ES-I3 (cell line): ENCODE measurements at regions not wholly inside any gene's neighbourhood (a gene's known extent, or its start where the extent isn't known, plus 50 kb on each side); places are given as distances from the start of the nearest gene placed in this dataset.
"Not testable (repeated sequence)": the region's sequence is repeated elsewhere in the genome, so short reads cannot be mapped to it uniquely, and the experiment has no call there.

Experiments
- H3K36me3 ChIP-seq: 2 replicates; pipeline ENCODE4 v1.6.1; 2013; ENCODE audit warnings: mild to moderate bottlenecking, low read length, control low read depth, moderate library complexity; ENCODE audit not compliant: insufficient read depth
- H3K4me1 ChIP-seq: 2 replicates; pipeline ENCODE4 v1.6.1; 2013; ENCODE audit warnings: mild to moderate bottlenecking, control low read depth, low read length; ENCODE audit not compliant: insufficient read depth
- H3K9ac ChIP-seq: 2 replicates; pipeline ENCODE4 v1.6.1; 2013; ENCODE audit warnings: low read depth, mild to moderate bottlenecking, low read length, moderate library complexity
- H3K9me3 ChIP-seq: 2 replicates; pipeline ENCODE4 v1.6.1; 2013; ENCODE audit warnings: mild to moderate bottlenecking, low read length, moderate library complexity; ENCODE audit not compliant: control insufficient read depth, insufficient read depth

DNA sequence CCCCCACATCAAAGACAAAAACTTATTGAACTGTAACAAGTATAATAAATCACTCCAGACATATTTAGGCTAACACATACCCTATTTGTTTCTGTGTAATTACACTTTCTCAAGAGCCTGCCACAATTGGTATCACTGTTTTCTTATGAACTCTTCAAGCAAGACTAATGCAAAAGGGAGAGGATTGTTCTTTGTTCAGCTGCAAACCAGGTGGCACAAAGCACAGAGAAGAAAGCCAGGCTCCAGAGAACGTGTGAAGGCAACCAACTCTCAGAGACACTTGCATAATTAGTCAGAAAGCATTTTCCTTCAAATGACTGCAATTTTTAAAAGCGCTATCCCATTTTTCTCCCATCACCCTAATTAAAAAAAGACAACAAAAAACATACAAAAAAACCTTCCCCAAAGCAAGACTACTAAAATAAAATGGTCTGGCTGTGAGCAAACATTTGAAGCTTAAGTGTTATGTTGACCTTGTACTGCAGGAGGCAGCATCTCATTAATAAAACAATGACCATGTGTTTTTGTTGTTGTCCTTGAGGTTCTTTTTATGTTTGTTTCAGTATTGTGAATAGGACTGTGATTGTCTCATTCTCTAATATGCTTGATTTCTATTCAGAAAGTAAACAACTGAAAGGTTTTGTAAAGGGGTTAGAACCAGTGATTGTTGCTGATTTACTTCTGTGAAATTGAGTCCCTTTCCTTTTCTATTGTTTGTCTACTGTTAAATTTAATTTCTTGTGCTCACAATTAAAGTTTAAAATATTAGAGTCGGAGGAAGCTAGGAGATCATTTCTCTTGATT is 452.7 kb upstream of the PDE3A start:
- Histone ChIP-seq H3K36me3 (no peaks in the 10 kb centered on the region), H3K9ac (no peak overlapping the region)

DNA sequence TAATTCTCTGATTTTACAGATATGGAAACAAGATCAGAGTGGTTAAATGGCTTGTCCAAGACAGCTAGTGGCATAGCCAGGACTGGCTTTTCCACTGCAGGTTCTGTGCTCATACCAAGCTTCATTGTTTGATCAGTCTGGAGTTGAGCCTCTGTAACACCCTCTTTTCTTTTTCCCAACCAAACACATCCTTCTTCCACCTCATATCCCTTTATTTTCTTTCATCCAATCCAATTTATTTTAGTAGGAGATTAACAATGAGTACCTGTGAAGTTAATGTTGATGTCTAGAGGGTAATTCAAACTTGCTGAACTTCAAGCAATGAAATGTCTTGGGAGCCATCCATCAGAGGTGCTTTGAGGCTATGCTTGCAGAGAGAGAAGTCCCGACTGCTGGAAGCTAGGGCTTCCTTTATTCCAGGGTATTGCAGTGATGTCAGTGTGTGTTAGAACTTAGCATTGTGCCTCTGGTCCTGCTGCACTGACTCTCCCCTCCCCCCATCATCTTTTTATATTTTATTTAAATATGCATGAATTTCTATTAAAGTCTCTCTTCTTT is 452.1 kb upstream of the PDE3A start:
- Histone ChIP-seq H3K9ac (no peak overlapping the region), H3K9me3 (no peaks in the 10 kb centered on the region), H3K4me1 (peaks cover 13% of the 10 kb centered on the region), H3K36me3 (no peaks in the 10 kb centered on the region)

More for the DNA sequence above, 452.7 kb upstream of the PDE3A start:
- Histone ChIP-seq H3K4me1 (peaks cover 13% of the 10 kb centered on the region), H3K9me3 (no peaks in the 10 kb centered on the region)

DNA sequence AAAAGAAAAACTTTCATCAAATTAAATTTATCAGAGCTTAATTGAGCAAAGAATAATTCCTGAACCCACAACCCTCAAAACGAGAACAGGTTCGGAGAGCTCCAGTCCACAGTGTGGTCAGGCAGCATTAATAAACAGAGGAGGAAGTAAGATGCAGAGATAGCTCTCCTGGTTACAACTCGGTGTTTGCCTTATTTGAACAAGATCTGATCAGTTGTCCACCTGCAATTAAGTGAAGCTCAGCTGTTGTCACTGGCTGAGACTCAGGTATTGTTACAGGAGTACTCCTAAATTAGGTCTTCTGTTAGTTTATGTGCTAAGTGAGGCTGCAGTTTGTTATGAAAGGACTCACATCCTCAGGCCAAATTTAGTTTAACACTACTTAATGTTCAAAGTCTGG is 451.4 kb upstream of the PDE3A start:
- Histone ChIP-seq H3K4me1 (peaks cover 13% of the 10 kb centered on the region), H3K36me3 (no peaks in the 10 kb centered on the region), H3K9ac (no peak overlapping the region), H3K9me3 (no peaks in the 10 kb centered on the region)

DNA sequence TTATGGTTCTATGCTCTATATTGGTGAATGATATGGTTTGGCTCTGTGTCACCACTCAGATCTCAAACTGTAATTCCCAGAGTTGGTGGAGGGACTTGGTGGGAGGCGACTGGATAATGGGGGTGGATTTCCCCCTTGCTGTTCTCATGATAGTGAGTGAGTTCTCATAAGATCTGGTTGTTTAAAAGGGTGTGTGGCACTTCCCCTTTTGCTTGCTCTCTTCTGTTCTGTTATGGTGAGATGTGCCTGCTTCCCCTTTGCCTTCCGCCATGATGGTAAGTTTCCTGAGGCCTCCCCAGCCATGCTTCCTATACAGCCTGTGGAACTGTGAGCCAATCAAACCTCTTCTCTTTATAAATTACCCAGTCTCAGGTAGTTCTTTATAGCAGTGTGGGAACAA is 446.6 kb upstream of the PDE3A start:
- not testable (repeated sequence) for H3K9ac ChIP-seq, H3K36me3 ChIP-seq, H3K9me3 ChIP-seq, H3K4me1 ChIP-seq

DNA sequence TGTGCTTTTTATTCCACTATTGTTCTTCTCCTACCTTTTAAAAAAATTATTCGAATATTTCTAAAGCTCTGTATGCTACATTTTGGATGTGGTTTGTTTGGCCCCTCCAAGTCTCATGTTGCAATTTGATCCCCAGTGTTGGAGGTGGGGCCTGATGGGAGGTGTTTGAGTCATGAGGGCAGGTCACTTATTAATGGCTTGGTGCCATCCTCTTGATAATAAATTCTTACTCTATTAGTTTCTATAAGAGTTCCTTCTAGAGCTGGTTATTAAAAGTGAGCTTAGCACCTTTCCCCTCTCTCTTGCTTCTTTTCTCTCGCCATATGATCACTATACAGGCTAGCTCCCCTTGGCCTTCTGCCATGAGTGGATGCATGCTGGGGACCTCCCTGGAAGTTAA is 445.6 kb upstream of the PDE3A start:
- H3K4me1 ChIP-seq, result no peaks in the 10 kb centered on the region
- no peak overlapping the region for H3K9ac ChIP-seq
- no peaks in the 10 kb centered on the region for H3K36me3 ChIP-seq
- no peaks in the 10 kb centered on the region for H3K9me3 ChIP-seq

DNA sequence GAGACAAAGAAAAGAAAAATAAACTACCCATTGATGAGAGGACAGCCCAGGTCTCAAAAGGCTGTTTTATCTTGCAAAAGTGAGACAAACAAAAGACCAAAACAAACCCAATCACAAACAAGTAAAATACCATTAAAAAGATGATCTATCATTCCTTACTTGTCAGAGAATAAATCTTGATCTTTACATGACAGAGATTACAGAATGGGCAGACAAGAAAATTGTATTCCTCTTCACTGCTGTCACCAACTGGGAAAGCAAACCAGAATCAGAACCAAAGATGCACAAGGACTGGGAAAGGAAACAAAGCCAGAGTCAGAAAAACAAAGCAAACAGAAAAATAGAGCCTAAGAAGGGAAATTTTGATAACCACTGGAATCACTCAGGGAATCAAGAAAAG is 444.0 kb upstream of the PDE3A start:
- Histone ChIP-seq H3K9ac (no peak overlapping the region), H3K36me3 (no peaks in the 10 kb centered on the region), H3K4me1 (no peaks in the 10 kb centered on the region), H3K9me3 (no peaks in the 10 kb centered on the region)

DNA sequence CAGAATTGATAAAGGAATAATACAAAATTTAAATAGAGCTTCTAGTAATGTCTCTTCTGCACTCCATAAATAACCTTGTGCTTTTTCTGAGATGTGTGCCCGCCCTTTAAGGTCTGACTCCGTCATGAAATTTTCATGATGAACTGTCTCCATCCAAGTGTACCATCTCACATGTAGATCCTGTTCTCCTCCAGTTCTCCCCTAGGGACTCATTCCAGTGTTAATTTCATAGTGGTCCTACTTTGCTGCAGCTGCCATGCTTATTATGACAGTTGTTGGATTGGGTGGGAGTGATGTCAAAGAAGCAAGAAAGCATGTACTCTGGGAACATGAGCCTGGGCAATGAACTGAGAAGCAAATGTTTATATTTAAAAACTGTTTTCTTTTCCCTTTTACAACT is 442.5 kb upstream of the PDE3A start:
- H3K4me1 ChIP-seq, result no peaks in the 10 kb centered on the region
- H3K36me3 ChIP-seq, result no peaks in the 10 kb centered on the region
- no peaks in the 10 kb centered on the region for H3K9me3 ChIP-seq
- H3K9ac ChIP-seq, result no peak overlapping the region

DNA sequence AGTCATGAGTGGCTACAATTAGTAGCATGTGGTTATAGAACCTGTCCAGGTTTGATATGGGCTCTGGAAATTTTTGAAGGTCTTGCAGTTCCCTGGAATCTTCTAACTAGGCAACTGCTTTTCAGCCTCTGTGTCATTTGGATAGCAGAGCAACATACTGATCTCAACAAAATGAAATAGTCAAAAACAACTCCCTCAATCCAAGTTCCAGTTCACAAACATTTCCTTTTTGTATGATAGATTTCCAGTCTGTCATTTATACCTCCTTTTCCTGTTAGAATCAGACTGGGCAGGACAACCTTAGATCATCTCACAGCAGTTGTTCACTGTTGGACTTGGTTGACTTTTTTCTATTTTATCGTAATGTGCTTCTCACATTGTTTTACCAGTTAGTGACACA is 442.1 kb upstream of the PDE3A start:
- Histone ChIP-seq H3K9ac (no peak overlapping the region), H3K4me1 (no peaks in the 10 kb centered on the region), H3K9me3 (no peaks in the 10 kb centered on the region), H3K36me3 (no peaks in the 10 kb centered on the region)

DNA sequence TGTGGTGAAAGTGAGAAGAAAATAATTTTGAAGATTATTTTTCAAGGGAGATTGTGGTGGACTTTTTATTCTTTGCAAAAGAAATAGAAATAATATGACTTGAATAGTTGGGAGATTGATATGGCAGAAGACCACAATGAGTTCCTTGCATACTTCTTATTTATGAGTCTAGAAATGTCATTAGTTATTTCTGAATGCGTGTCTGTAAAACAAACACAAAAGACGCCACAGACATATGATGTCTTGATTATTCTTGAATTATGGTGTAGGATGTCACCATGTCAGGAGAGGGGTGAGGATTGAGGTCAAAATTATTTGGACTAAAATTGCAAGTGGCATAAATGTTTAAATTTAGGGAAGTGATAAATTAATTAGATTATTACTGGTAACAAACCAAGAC is 440.7 kb upstream of the PDE3A start:
- H3K36me3 ChIP-seq, result no peaks in the 10 kb centered on the region
- H3K9me3 ChIP-seq, result no peaks in the 10 kb centered on the region
- no peaks in the 10 kb centered on the region for H3K4me1 ChIP-seq
- no peak overlapping the region for H3K9ac ChIP-seq

DNA sequence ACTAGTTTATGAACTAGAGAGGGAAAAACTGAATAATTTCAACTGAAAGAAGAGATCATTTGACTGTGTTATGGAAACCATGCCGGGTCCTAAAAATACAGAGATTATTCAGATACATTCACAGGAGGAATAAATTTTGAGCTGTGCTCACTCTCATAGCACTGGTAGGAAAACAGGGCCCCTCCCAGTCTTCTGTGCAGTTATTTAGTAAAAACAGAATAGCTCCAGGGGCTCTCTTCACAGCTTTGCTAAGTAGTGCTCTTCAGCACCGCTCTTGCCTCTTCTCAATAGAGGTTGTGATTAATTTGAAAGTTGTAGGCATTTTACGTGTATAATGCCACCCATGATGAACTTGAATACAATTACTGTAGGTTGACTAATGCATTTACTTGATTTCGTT is 435.9 kb upstream of the PDE3A start:
- Histone ChIP-seq H3K9ac (no peak overlapping the region), H3K4me1 (no peaks in the 10 kb centered on the region), H3K36me3 (no peaks in the 10 kb centered on the region), H3K9me3 (no peaks in the 10 kb centered on the region)

DNA sequence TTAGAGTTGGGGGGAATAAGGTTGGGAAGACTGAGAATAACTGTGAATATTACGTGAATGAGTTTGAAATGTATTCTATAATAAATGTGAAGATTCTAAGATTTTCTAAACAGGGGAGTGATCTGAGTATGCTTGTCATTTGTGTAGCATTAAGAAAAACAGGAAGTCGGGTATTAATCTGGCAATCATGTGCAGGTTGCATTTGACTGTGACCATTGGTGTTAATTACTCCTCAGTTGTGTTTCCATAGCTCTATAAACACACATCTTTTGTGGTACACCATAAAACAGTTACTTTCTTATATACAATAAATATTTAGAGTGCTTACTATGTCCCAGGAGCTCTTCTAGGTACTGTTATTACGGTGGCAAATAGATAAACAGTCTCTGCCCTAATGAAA is 434.4 kb upstream of the PDE3A start:
- H3K4me1 ChIP-seq, result no peaks in the 10 kb centered on the region; the same call in 1 of the 2 replicates
- no peaks in the 10 kb centered on the region for H3K9me3 ChIP-seq
- H3K36me3 ChIP-seq, result no peaks in the 10 kb centered on the region
- no peak overlapping the region for H3K9ac ChIP-seq

DNA sequence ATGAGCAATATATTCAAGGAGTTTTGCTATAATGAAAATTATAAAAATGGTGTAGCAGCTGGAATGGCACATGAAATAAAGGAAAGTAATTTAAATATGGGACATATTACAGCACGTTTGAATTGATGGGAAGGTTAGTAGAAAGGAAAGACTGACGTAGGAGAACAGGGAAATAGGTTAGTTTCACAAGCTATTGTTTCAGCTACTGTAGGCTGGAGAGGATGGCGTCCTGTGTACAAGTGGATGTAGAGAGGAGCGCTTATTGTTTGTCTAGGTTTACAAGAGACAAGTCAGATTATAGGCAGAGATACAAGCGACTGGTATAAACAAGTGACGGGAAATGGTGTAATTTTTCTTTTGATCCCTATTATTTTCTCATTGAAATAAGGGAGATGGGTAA is 431.2 kb upstream of the PDE3A start:
- no peak overlapping the region for H3K9ac ChIP-seq
- H3K36me3 ChIP-seq, result no peaks in the 10 kb centered on the region
- no peaks in the 10 kb centered on the region; the same call in 1 of the 2 replicates for H3K4me1 ChIP-seq
- H3K9me3 ChIP-seq, result no peaks in the 10 kb centered on the region

DNA sequence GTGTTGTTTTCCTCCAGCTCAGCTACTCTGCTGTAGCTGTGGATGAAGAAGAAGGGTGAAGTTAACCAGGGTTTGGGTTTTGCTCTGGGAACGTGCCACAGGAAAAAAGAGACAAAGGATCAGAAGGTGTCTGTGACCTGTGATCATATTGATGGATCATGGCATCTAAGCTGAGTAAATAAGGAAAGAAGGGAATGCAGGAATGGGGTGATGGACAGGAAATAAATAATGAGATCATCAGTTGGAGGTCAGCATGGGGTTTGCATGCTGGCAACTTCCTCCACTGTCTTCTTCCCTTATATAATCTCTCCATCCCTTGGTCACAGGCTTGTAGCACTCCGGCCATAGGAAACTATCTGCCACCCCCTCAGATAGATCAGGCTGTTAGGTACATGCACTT is 430.3 kb upstream of the PDE3A start:
- H3K4me1 ChIP-seq, result no peaks in the 10 kb centered on the region; the same call in 1 of the 2 replicates
- H3K9me3 ChIP-seq, result no peaks in the 10 kb centered on the region
- no peaks in the 10 kb centered on the region for H3K36me3 ChIP-seq
- no peak overlapping the region for H3K9ac ChIP-seq

DNA sequence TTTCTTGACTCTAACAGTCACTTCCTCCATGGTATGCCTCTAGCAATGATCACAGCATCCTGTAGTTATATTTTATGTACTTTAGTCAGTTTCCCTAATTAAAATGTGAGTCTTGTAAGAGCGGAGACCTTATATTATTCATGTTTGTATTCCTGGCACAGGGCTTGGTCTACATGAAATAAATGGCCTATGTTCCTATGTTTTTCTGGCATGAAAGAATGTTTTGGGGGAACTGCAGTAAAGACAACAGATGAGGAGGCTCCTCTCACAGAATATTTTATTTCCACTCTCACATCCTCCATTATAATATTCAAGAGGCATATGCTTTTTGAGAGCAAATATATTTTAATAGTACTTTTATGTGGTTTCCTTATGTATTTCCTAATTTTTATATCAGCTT is 429.8 kb upstream of the PDE3A start:
- Histone ChIP-seq H3K36me3 (no peaks in the 10 kb centered on the region), H3K9ac (no peak overlapping the region), H3K4me1 (no peaks in the 10 kb centered on the region; the same call in 1 of the 2 replicates), H3K9me3 (no peaks in the 10 kb centered on the region)

DNA sequence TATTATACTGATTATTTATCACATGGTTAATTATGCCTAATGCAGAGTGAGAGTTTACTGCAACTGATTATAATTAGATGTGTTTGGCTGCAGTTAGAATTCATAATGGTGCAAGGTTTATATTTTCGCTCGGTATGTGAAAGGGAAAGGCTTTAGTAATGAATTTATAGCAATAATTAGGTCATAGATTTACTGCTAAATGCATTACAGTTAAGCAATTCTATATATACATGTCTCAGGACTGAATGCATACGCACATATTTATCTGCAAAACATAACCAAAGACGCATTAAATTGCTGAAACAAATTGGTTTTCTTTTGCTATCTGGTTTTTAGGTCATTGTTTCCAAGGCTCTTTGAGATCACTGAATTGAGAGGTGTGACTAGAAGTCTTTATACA is 428.1 kb upstream of the PDE3A start:
- H3K4me1 ChIP-seq, result peaks cover 2% of the 10 kb centered on the region; the same call in 1 of the 2 replicates

More for the DNA sequence above, 428.1 kb upstream of the PDE3A start:
- Histone ChIP-seq H3K9me3 (no peaks in the 10 kb centered on the region), H3K36me3 (no peaks in the 10 kb centered on the region), H3K9ac (no peak overlapping the region)
